ENCODE measurements at regions not wholly inside any gene's neighbourhood (a gene's known extent, or its start where the extent isn't known, plus 50 kb on each side); places are given as distances from the start of the nearest gene placed in this dataset.

DNA sequence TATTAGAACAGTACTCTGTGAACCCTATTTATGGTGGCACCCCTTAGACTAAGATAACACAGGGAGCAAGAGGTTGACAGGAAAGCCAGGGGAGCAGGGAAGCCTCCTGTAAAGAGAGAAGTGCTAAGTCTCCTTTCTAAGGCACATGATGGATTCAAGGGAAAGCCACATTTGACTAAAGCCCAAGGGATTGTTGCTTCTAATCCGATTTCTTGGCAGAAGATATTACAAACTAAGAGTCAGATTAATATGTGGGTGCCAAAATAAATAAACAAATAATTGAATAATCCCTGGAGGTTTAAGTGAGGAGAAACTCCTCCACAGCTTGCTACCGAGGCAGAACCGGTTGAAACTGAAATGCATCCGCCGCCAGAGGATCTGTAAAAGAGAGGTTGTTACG, 333.2 kb downstream of the SOX11 start:
- TF ChIP-seq ARNTL (CRISPR knock-in tag; IDR thresholded peaks at IDR 0.05; ENCODE audit: borderline replicate concordance, low read depth) (no peak), ZFP3 (CRISPR knock-in tag; IDR thresholded peaks at IDR 0.05) (no peak), ZFP30 (CRISPR knock-in tag; IDR thresholded peaks at IDR 0.05) (no peak), CREB5 (CRISPR knock-in tag; IDR thresholded peaks at IDR 0.05; ENCODE audit: low read depth) (no peak), ZC3H10 (CRISPR knock-in tag; IDR thresholded peaks at IDR 0.05) (no peak), BACH2 (CRISPR knock-in tag; IDR thresholded peaks at IDR 0.05; ENCODE audit: borderline replicate concordance) (no peak), PATZ1 (CRISPR knock-in tag; IDR thresholded peaks at IDR 0.05; ENCODE audit: borderline replicate concordance) (no peak), TCF4 (CRISPR knock-in tag; IDR thresholded peaks at IDR 0.05; ENCODE audit: borderline replicate concordance) (no peak)
- TF ChIP-seq, protein P1, sequence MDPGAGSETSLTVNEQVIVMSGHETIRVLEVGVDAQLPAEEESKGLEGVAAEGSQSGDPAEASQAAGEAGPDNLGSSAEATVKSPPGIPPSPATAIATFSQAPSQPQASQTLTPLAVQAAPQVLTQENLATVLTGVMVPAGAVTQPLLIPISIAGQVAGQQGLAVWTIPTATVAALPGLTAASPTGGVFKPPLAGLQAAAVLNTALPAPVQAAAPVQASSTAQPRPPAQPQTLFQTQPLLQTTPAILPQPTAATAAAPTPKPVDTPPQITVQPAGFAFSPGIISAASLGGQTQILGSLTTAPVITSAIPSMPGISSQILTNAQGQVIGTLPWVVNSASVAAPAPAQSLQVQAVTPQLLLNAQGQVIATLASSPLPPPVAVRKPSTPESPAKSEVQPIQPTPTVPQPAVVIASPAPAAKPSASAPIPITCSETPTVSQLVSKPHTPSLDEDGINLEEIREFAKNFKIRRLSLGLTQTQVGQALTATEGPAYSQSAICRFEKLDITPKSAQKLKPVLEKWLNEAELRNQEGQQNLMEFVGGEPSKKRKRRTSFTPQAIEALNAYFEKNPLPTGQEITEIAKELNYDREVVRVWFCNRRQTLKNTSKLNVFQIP (CRISPR knock-in tag; IDR thresholded peaks at IDR 0.05; ENCODE audit: borderline replicate concordance, low read depth): no peak

All from SK-N-SH treated with all-trans-retinoic acid at 6 μM for 48 hours (cell line).